WTC11 (cell line): ENCODE measurements at regions not wholly inside any gene's neighbourhood (a gene's known extent, or its start where the extent isn't known, plus 50 kb on each side); places are given as distances from the start of the nearest gene placed in this dataset.

Experiments used
- CREB1 ChIP-seq: sonication (generic); formaldehyde crosslinking; IDR thresholded peaks from 2 replicates; pipeline ENCODE4 v1.8.0; 2023; ENCODE audit warnings: mild to moderate bottlenecking, missing genetic modification reagents
- FOXJ3 ChIP-seq: sonication (generic); formaldehyde crosslinking; IDR thresholded peaks from 2 replicates; pipeline ENCODE4 v1.9.0; 2021; ENCODE audit warnings: missing genetic modification reagents, mild to moderate bottlenecking, borderline replicate concordance
- NFATC4 ChIP-seq: fragments of 250-450 bp; sonication (Bioruptor Pico); IDR thresholded peaks from 2 replicates; pipeline ENCODE4 v1.9.0; 2021; ENCODE audit warnings: mild to moderate bottlenecking
- NR1H2 ChIP-seq: sonication (generic); formaldehyde crosslinking; IDR thresholded peaks from 2 replicates; pipeline ENCODE4 v1.9.0; 2021; ENCODE audit warnings: mild to moderate bottlenecking, moderate library complexity, missing genetic modification reagents
- SMAD4 ChIP-seq: sonication (generic); formaldehyde crosslinking; IDR thresholded peaks from 2 replicates; pipeline ENCODE4 v1.8.0; 2022; ENCODE audit warnings: mild to moderate bottlenecking, missing genetic modification reagents
- TEAD1 ChIP-seq: sonication (generic); formaldehyde crosslinking; IDR thresholded peaks from 2 replicates; pipeline ENCODE4 v1.8.0; 2022; ENCODE audit warnings: mild to moderate bottlenecking, missing genetic modification reagents
- ZNF423 ChIP-seq: fragments of 250-450 bp; sonication (Bioruptor Pico); IDR thresholded peaks from 2 replicates; pipeline ENCODE4 v2.1.2; 2022; ENCODE audit warnings: mild to moderate bottlenecking, moderate library complexity
- TF ChIP-seq, protein P1 (sequence below): fragments of 200-600 bp; IDR thresholded peaks from 2 replicates; pipeline ENCODE4 v1.8.0; 2022; ENCODE audit warnings: antibody characterized with exemption
- TF ChIP-seq, protein P2 (sequence below): sonication (generic); formaldehyde crosslinking; IDR thresholded peaks from 2 replicates; pipeline ENCODE4 v1.8.1; 2023; ENCODE audit warnings: mild to moderate bottlenecking, missing genetic modification reagents, moderate library complexity
- TF ChIP-seq, protein P3 (sequence below): sonication (generic); formaldehyde crosslinking; IDR thresholded peaks from 2 replicates; pipeline ENCODE4 v1.8.1; 2022; ENCODE audit warnings: mild to moderate bottlenecking, missing genetic modification reagents, moderate library complexity, borderline replicate concordance

DNA sequence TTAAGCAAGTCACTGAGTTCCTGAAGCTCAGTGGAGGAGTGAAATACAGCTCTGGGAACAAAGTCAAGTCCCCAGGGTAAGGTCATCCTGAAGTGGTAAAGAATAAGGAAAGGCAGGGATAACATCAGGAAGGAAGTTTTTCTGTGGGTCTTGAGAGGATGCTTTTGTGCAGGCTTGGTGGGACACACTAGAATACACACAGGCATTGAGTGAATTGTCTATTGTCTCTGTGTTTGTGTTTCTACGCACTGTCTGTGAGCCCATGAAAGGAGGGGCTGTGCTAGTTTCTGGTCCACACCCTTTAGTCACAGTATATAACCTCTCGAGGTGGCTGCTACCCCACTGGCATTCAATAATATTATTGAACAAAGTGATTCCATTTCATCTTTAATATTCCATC lies 95.8 kb upstream of the ABCB5 start:
- TF ChIP-seq, protein P1, sequence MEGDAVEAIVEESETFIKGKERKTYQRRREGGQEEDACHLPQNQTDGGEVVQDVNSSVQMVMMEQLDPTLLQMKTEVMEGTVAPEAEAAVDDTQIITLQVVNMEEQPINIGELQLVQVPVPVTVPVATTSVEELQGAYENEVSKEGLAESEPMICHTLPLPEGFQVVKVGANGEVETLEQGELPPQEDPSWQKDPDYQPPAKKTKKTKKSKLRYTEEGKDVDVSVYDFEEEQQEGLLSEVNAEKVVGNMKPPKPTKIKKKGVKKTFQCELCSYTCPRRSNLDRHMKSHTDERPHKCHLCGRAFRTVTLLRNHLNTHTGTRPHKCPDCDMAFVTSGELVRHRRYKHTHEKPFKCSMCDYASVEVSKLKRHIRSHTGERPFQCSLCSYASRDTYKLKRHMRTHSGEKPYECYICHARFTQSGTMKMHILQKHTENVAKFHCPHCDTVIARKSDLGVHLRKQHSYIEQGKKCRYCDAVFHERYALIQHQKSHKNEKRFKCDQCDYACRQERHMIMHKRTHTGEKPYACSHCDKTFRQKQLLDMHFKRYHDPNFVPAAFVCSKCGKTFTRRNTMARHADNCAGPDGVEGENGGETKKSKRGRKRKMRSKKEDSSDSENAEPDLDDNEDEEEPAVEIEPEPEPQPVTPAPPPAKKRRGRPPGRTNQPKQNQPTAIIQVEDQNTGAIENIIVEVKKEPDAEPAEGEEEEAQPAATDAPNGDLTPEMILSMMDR = no peak
- no peak for TF ChIP-seq FOXJ3
- no peak for TF ChIP-seq SMAD4 (CRISPR knock-in tag)
- no peak for TF ChIP-seq CREB1
- no peak for TF ChIP-seq NFATC4
- TF ChIP-seq, protein P2, sequence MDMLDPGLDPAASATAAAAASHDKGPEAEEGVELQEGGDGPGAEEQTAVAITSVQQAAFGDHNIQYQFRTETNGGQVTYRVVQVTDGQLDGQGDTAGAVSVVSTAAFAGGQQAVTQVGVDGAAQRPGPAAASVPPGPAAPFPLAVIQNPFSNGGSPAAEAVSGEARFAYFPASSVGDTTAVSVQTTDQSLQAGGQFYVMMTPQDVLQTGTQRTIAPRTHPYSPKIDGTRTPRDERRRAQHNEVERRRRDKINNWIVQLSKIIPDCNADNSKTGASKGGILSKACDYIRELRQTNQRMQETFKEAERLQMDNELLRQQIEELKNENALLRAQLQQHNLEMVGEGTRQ (CRISPR knock-in tag) = no peak
- no peak for TF ChIP-seq ZNF423 (CRISPR knock-in tag)
- no peak for TF ChIP-seq NR1H2 (CRISPR knock-in tag)
- TF ChIP-seq TEAD1 = no peak
- TF ChIP-seq, protein P3, sequence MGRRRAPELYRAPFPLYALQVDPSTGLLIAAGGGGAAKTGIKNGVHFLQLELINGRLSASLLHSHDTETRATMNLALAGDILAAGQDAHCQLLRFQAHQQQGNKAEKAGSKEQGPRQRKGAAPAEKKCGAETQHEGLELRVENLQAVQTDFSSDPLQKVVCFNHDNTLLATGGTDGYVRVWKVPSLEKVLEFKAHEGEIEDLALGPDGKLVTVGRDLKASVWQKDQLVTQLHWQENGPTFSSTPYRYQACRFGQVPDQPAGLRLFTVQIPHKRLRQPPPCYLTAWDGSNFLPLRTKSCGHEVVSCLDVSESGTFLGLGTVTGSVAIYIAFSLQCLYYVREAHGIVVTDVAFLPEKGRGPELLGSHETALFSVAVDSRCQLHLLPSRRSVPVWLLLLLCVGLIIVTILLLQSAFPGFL (CRISPR knock-in tag) = no peak
